Hepatocyte (in vitro differentiated cells): ENCODE measurements at regions not wholly inside any gene's neighbourhood (a gene's known extent, or its start where the extent isn't known, plus 50 kb on each side); places are given as distances from the start of the nearest gene placed in this dataset.

ENCODE experiments used
- CTCF ChIP-seq: fragments of 200-600 bp; sonication (generic); IDR thresholded peaks from 2 replicates; pipeline ENCODE4 v1.5.1; 2016; ENCODE audit warnings: antibody characterized with exemption, mild to moderate bottlenecking; ENCODE audit not compliant: poor library complexity
- EZH2 ChIP-seq: fragments of 200-600 bp; sonication (generic); IDR thresholded peaks from 2 replicates; pipeline ENCODE4 v1.6.1; 2016; ENCODE audit warnings: antibody characterized with exemption, mild to moderate bottlenecking, borderline replicate concordance
- EZH2phosphoT487 ChIP-seq: fragments of 200-600 bp; sonication (generic); IDR thresholded peaks from one replicate; pipeline ENCODE4 v1.6.1; 2018; ENCODE audit warnings: antibody characterized with exemption, mild to moderate bottlenecking, low read depth, moderate library complexity; ENCODE audit not compliant: unreplicated experiment, severe bottlenecking

GRCh38 chr3:21185816-21186314 is 565.1 kb downstream of the ZNF385D start:
- TF ChIP-seq CTCF = no peak
- TF ChIP-seq EZH2 = no peak
- no peak for TF ChIP-seq EZH2phosphoT487
